IPS-18c (cell line): ENCODE measurements at regions not wholly inside any gene's neighbourhood (a gene's known extent, or its start where the extent isn't known, plus 50 kb on each side); places are given as distances from the start of the nearest gene placed in this dataset.

Experiments
- H3K4me3 ChIP-seq: 2 replicates; pipeline ENCODE4 v1.7.0; 2013; ENCODE audit warnings: low read depth, mild to moderate bottlenecking, low read length, moderate library complexity; ENCODE audit not compliant: insufficient read depth
- H3K9me3 ChIP-seq: one replicate; pipeline ENCODE4 v1.6.1; 2013; ENCODE audit warnings: mild to moderate bottlenecking, low read length, moderate library complexity; ENCODE audit not compliant: control insufficient read depth, insufficient read depth

- Histone ChIP-seq H3K4me3 (no peak overlapping the region), H3K9me3 (no peaks in the 10 kb centered on the region)
These were observed 141.2 kb downstream of the TRIB2 start for GRCh38 chr2:12857891-12858290.

- Histone ChIP-seq H3K4me3 (no peak overlapping the region), H3K9me3 (no peaks in the 10 kb centered on the region)
These were observed 142.1 kb downstream of the TRIB2 start for GRCh38 chr2:12858786-12859185.

GRCh38 chr2:12861344-12861930 is 144.7 kb downstream of the TRIB2 start:
- Histone ChIP-seq H3K9me3 (no peaks in the 10 kb centered on the region), H3K4me3 (no peak overlapping the region)

GRCh38 chr2:12862541-12862940 is 145.8 kb downstream of the TRIB2 start:
- Histone ChIP-seq H3K4me3 (no peak overlapping the region), H3K9me3 (no peaks in the 10 kb centered on the region)

GRCh38 chr2:12863937-12864336 is 147.2 kb downstream of the TRIB2 start:
- Histone ChIP-seq H3K4me3 (no peak overlapping the region), H3K9me3 (no peaks in the 10 kb centered on the region)

- Histone ChIP-seq H3K9me3 (no peaks in the 10 kb centered on the region), H3K4me3 (no peak overlapping the region)
These were observed 151.0 kb downstream of the TRIB2 start for GRCh38 chr2:12867631-12868287.

GRCh38 chr2:12870692-12871091 is 154.0 kb downstream of the TRIB2 start:
- Histone ChIP-seq H3K9me3 (no peaks in the 10 kb centered on the region), H3K4me3 (no peak overlapping the region)

GRCh38 chr2:12871694-12872315 is 155.1 kb downstream of the TRIB2 start:
- H3K4me3 ChIP-seq, result no peak overlapping the region
- no peaks in the 10 kb centered on the region for H3K9me3 ChIP-seq

GRCh38 chr2:12877761-12878160 is 161.0 kb downstream of the TRIB2 start:
- H3K4me3 ChIP-seq, result no peak overlapping the region

GRCh38 chr2:12879649-12880048 is 162.9 kb downstream of the TRIB2 start:
- no peak overlapping the region for H3K4me3 ChIP-seq
- no peaks in the 10 kb centered on the region for H3K9me3 ChIP-seq

More at GRCh38 chr2:12877761-12878160, 161.0 kb downstream of the TRIB2 start:
- no peaks in the 10 kb centered on the region for H3K9me3 ChIP-seq

GRCh38 chr2:12881952-12882351 is 165.2 kb downstream of the TRIB2 start:
- Histone ChIP-seq H3K4me3 (no peak overlapping the region), H3K9me3 (no peaks in the 10 kb centered on the region)

GRCh38 chr2:12882393-12882792 is 165.7 kb downstream of the TRIB2 start:
- no peak overlapping the region for H3K4me3 ChIP-seq
- no peaks in the 10 kb centered on the region for H3K9me3 ChIP-seq

GRCh38 chr2:12883906-12884305 is 167.2 kb downstream of the TRIB2 start:
- no peak overlapping the region for H3K4me3 ChIP-seq
- no peaks in the 10 kb centered on the region for H3K9me3 ChIP-seq

GRCh38 chr2:12884713-12885282 is 168.1 kb downstream of the TRIB2 start:
- H3K9me3 ChIP-seq, result no peaks in the 10 kb centered on the region
- H3K4me3 ChIP-seq, result no peak overlapping the region

- Histone ChIP-seq H3K9me3 (no peaks in the 10 kb centered on the region), H3K4me3 (no peak overlapping the region)
These were observed 173.3 kb downstream of the TRIB2 start for GRCh38 chr2:12890066-12890465.

GRCh38 chr2:12890481-12890991 is 173.8 kb downstream of the TRIB2 start:
- no peaks in the 10 kb centered on the region for H3K9me3 ChIP-seq
- H3K4me3 ChIP-seq, result no peak overlapping the region

- no peaks in the 10 kb centered on the region for H3K9me3 ChIP-seq
- no peak overlapping the region for H3K4me3 ChIP-seq
These were observed 178.3 kb downstream of the TRIB2 start for GRCh38 chr2:12895017-12895416.
